SK-N-MC (cell line): ENCODE measurements at regions not wholly inside any gene's neighbourhood (a gene's known extent, or its start where the extent isn't known, plus 50 kb on each side); places are given as distances from the start of the nearest gene placed in this dataset.

Experiments
- EZH2 ChIP-seq: fragments of 200-600 bp; sonication (generic); IDR thresholded peaks from one replicate; pipeline ENCODE4 v1.6.1; 2017; ENCODE audit warnings: antibody characterized with exemption
- POLR2AphosphoS5 ChIP-seq: IDR thresholded peaks from 2 replicates; pipeline ENCODE4 v1.6.1; 2012; ENCODE audit warnings: mild to moderate bottlenecking, low read depth, low read length, borderline replicate concordance

DNA sequence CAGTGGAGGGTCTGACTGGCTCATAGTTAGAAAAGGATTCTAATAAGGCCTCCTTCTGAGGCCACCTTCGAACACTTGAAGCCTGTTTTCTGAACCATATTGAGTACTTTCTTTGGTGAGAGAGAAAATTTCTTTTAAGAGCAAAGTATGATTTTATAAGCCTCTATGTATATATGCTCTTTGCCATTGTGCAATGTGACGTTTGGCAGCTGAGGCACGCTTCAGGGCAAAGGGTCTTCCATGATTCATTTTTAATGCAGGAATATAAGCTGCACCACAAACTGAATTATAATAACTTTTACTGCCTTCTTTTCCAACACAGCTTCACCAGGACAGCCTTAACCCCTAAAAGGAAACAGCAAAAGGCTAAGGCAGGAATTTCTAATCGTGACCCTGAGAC, 154.4 kb downstream of the TTLL2 start:
- TF ChIP-seq EZH2 (no peak), POLR2AphosphoS5 (no peak)
